Mesenchymal stem cell (in vitro differentiated cells and primary cell): ENCODE measurements at regions not wholly inside any gene's neighbourhood (a gene's known extent, or its start where the extent isn't known, plus 50 kb on each side); places are given as distances from the start of the nearest gene placed in this dataset.

Experiments
- DNase-seq: peaks from one replicate; pipeline ENCODE4 v3.0.0-alpha.2; 2013
- H2AFZ ChIP-seq: one replicate; pipeline ENCODE4 v1.6.1; 2013; ENCODE audit warnings: low read depth, mild to moderate bottlenecking, control low read depth, inconsistent platforms, low read length, moderate library complexity
- H2AK5ac ChIP-seq: 2 replicates; pipeline ENCODE4 v1.6.1; 2013; ENCODE audit warnings: low read length, moderate library complexity, mild to moderate bottlenecking, inconsistent platforms; ENCODE audit not compliant: severe bottlenecking
- H2BK120ac ChIP-seq: one replicate; pipeline ENCODE4 v1.6.1; 2013; ENCODE audit warnings: low read depth, mild to moderate bottlenecking, inconsistent platforms, low read length, moderate library complexity
- H2BK12ac ChIP-seq, 2 experiments: one replicate each; pipeline ENCODE4 v1.6.1; 2013; ENCODE audit warnings: inconsistent platforms in 2 of 2, low read length in 2 of 2, mild to moderate bottlenecking in 2 of 2, moderate library complexity in 2 of 2, control low read depth in 1 of 2
- H2BK15ac ChIP-seq: one replicate; pipeline ENCODE4 v1.6.1; 2013; ENCODE audit warnings: mild to moderate bottlenecking, low read depth, inconsistent platforms; ENCODE audit not compliant: poor library complexity, severe bottlenecking
- H2BK5ac ChIP-seq: 2 replicates; pipeline ENCODE4 v1.6.1; 2013; ENCODE audit warnings: low read depth, mild to moderate bottlenecking, low read length, control low read depth, inconsistent platforms; ENCODE audit not compliant: poor library complexity, severe bottlenecking
- H3K14ac ChIP-seq, 2 experiments: one replicate each; pipeline ENCODE4 v1.6.1; 2013; ENCODE audit warnings: inconsistent platforms in 2 of 2, low read length in 2 of 2, control low read depth in 1 of 2, mild to moderate bottlenecking in 1 of 2, moderate library complexity in 1 of 2
- H3K18ac ChIP-seq, 2 experiments: one replicate each; pipeline ENCODE4 v1.6.1; 2013; ENCODE audit warnings: inconsistent platforms in 2 of 2, low read length in 2 of 2, control low read depth in 1 of 2, low read depth in 1 of 2, mild to moderate bottlenecking in 1 of 2
- H3K23ac ChIP-seq, 2 experiments: one replicate each; pipeline ENCODE4 v1.6.1; 2013; ENCODE audit warnings: inconsistent platforms in 2 of 2, low read length in 2 of 2, mild to moderate bottlenecking in 2 of 2, moderate library complexity in 2 of 2, control low read depth in 1 of 2
- H3K27ac ChIP-seq: 2 replicates; pipeline ENCODE4 v1.5.1; 2013; ENCODE audit warnings: mild to moderate bottlenecking, moderate library complexity, low read length, control low read depth, inconsistent platforms; ENCODE audit not compliant: poor library complexity, severe bottlenecking
- H3K27me3 ChIP-seq, 2 experiments: 2 replicates each; pipeline versions ENCODE4 v1.6.1 to v1.7.0; 2013; ENCODE audit warnings: low read length in 2 of 2, mild to moderate bottlenecking in 2 of 2, moderate library complexity in 2 of 2, control low read depth in 1 of 2, inconsistent platforms in 1 of 2; ENCODE audit not compliant: control insufficient read depth in 1 of 2, insufficient read depth in 1 of 2
- H3K36me3 ChIP-seq, 2 experiments: 2 replicates each; pipeline versions ENCODE4 v1.6.1 to v1.7.0; 2013; ENCODE audit warnings: low read length in 2 of 2, control low read depth in 1 of 2, inconsistent platforms in 1 of 2, low read depth in 1 of 2, mild to moderate bottlenecking in 1 of 2; ENCODE audit not compliant: insufficient read depth in 2 of 2, control insufficient read depth in 1 of 2
- H3K4ac ChIP-seq, 2 experiments: one replicate each; pipeline ENCODE4 v1.6.1; 2013; ENCODE audit warnings: inconsistent platforms in 2 of 2, low read length in 2 of 2, mild to moderate bottlenecking in 2 of 2, moderate library complexity in 2 of 2, control low read depth in 1 of 2, low read depth in 1 of 2
- H3K4me1 ChIP-seq: 2 replicates; pipeline ENCODE4 v1.6.1; 2013; ENCODE audit warnings: low read depth, low read length, control low read depth; ENCODE audit not compliant: control insufficient read depth, insufficient read depth
- H3K4me2 ChIP-seq: 2 replicates; pipeline ENCODE4 v1.6.1; 2013; ENCODE audit warnings: low read length, mild to moderate bottlenecking, inconsistent platforms; ENCODE audit not compliant: poor library complexity, severe bottlenecking
- H3K4me3 ChIP-seq, 2 experiments: 2 replicates each; pipeline versions ENCODE4 v1.5.1 to v1.7.0; 2013; ENCODE audit warnings: low read length in 2 of 2, mild to moderate bottlenecking in 2 of 2, control low read depth in 1 of 2, low read depth in 1 of 2; ENCODE audit not compliant: insufficient read depth in 1 of 2
- H3K79me1 ChIP-seq: replicated peaks from 2 replicates; pipeline ENCODE4 v1.6.1; 2013; ENCODE audit warnings: mild to moderate bottlenecking, control low read depth, low read length, inconsistent platforms; ENCODE audit not compliant: poor library complexity, severe bottlenecking
- H3K9ac ChIP-seq: 2 replicates; pipeline ENCODE4 v1.7.0; 2013; ENCODE audit warnings: mild to moderate bottlenecking, low read length, moderate library complexity
- H3K9me3 ChIP-seq: 2 replicates; pipeline ENCODE4 v1.7.0; 2013; ENCODE audit warnings: mild to moderate bottlenecking, low read length; ENCODE audit not compliant: control insufficient read depth
- H4K8ac ChIP-seq: one replicate; pipeline ENCODE4 v1.6.1; 2013; ENCODE audit warnings: inconsistent platforms, mild to moderate bottlenecking, low read length, moderate library complexity
- H4K91ac ChIP-seq: one replicate; pipeline ENCODE4 v1.6.1; 2013; ENCODE audit warnings: mild to moderate bottlenecking, low read length, inconsistent platforms
- WGBS: methylation state at CpG from one replicate; pipeline ENCODE4 v1.1.7; 2013; ENCODE audit warnings: mixed read lengths; 5-methylcytosine and 5-hydroxymethylcytosine counted together

GRCh38 chr4:42719257-42719656 is 62.4 kb upstream of the ATP8A1 start:
- Histone ChIP-seq H2AK5ac (no peak overlapping the region), H3K27me3 (no peaks in the 10 kb centered on the region), H3K36me3 (no peaks in the 10 kb centered on the region), H4K8ac (no peak overlapping the region), H3K27ac (no peak overlapping the region), H3K9ac (no peak overlapping the region), H2BK120ac (no peak overlapping the region), H2AFZ (no peak overlapping the region), H2BK15ac (no peak overlapping the region), H2BK12ac (no peak overlapping the region), H3K4me2 (no peak overlapping the region), H3K18ac (no peak overlapping the region), H3K79me1 (no peaks in the 10 kb centered on the region), H3K4me3 (no peak overlapping the region), H3K4me1 (no peaks in the 10 kb centered on the region), H3K14ac (no peak overlapping the region), H3K4ac (no peak overlapping the region), H4K91ac (no peak overlapping the region), H2BK5ac (no peak overlapping the region), H3K23ac (no peak overlapping the region), H3K9me3 (no peaks in the 10 kb centered on the region)
- no CpG with 5 or more reads among the region's 1 CpG for WGBS
- no peak for DNase-seq

DNA sequence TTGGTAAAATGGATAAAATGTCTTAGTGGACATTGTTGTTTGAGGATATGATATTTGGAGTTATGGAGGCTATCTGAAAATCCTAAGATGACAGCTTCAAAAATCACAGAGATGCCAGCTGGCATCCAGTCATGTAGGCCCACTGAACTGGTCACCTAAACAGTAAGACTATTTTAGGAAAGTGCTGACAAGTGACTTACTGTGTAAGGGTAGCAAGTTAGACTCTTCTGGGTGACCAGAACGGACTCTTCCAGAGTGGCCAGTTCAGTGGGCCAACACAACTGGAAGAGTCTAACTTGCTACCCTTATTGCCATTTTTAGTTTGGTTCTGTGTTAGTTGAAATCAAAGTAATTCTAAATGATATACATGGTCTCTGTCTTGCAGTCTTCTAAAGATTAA is 61.4 kb upstream of the ATP8A1 start:
- no peak overlapping the region for H4K91ac ChIP-seq

DNA sequence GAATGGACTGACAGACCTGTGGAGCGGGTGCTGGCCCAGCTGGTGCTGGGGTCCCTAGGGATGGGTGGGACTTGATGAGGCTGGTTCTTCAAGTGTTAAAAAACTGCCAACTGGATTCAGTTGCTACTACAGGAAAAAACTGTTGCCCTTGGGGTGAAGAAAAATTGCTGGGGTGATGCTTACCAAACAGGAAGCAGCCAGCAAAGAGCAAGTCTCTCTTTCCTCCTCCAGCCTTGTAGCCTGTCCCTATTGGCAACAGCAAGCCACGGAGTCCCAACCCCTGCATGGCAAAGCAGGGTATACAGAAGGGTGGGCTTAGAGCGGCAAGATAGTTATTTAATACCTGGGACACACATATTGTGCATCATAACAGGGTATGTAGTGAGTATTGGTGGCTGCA is 60.1 kb upstream of the ATP8A1 start:
- Histone ChIP-seq H2BK12ac (no peak overlapping the region), H2BK5ac (no peak overlapping the region), H3K4me1 (no peaks in the 10 kb centered on the region), H2BK15ac (no peak overlapping the region), H3K27me3 (peaks cover 0 to 3% of the 10 kb centered on the region in 2 experiments), H4K8ac (no peak overlapping the region), H3K79me1 (no peaks in the 10 kb centered on the region), H3K4me3 (no peak overlapping the region), H3K9me3 (no peaks in the 10 kb centered on the region), H3K4ac (no peak overlapping the region), H3K9ac (no peak overlapping the region), H3K36me3 (no peaks in the 10 kb centered on the region), H3K18ac (no peak overlapping the region), H2AFZ (no peak overlapping the region), H3K4me2 (no peak overlapping the region), H3K27ac (no peak overlapping the region), H2BK120ac (no peak overlapping the region), H2AK5ac (no peak overlapping the region), H3K23ac (no peak overlapping the region), H3K14ac (no peak overlapping the region), H4K91ac (no peak overlapping the region)
- DNase-seq, result no peak
- 50% methylated on average over 3 of the region's 3 CpGs for WGBS

More for the DNA sequence above, 61.4 kb upstream of the ATP8A1 start:
- no peak overlapping the region for H2AFZ ChIP-seq
- 75% methylated on average over 1 of the region's 1 CpG for WGBS
- no peak overlapping the region for H2AK5ac ChIP-seq
- no peak overlapping the region for H3K4me3 ChIP-seq
- H3K9ac ChIP-seq, result no peak overlapping the region
- no peak overlapping the region for H2BK15ac ChIP-seq
- no peaks in the 10 kb centered on the region for H3K4me1 ChIP-seq
- no peak overlapping the region for H3K4me2 ChIP-seq
- H2BK5ac ChIP-seq, result no peak overlapping the region
- H3K79me1 ChIP-seq, result no peaks in the 10 kb centered on the region
- H2BK120ac ChIP-seq, result no peak overlapping the region
- no peak overlapping the region for H3K23ac ChIP-seq
- no peak for DNase-seq
- H3K18ac ChIP-seq, result no peak overlapping the region
- no peak overlapping the region for H2BK12ac ChIP-seq
- H3K36me3 ChIP-seq, result no peaks in the 10 kb centered on the region
- no peak overlapping the region for H3K27ac ChIP-seq
- no peaks in the 10 kb centered on the region for H3K27me3 ChIP-seq
- H3K4ac ChIP-seq, result no peak overlapping the region
- H4K8ac ChIP-seq, result no peak overlapping the region
- no peak overlapping the region for H3K14ac ChIP-seq
- no peaks in the 10 kb centered on the region for H3K9me3 ChIP-seq

GRCh38 chr4:42715807-42716482 is 59.0 kb upstream of the ATP8A1 start:
- no peak overlapping the region for H2AFZ ChIP-seq
- no peak overlapping the region for H4K8ac ChIP-seq
- no peak overlapping the region for H2BK5ac ChIP-seq
- H3K23ac ChIP-seq, result no peak overlapping the region
- no peak overlapping the region for H3K4me3 ChIP-seq
- H3K4me2 ChIP-seq, result no peak overlapping the region
- H2BK120ac ChIP-seq, result no peak overlapping the region
- no peak overlapping the region for H4K91ac ChIP-seq
- H2BK12ac ChIP-seq, result no peak overlapping the region
- no peak overlapping the region for H3K9ac ChIP-seq
- no peak overlapping the region for H3K27ac ChIP-seq
- H3K14ac ChIP-seq, result no peak overlapping the region
- no peaks in the 10 kb centered on the region for H3K36me3 ChIP-seq
- no peak for DNase-seq
- H3K79me1 ChIP-seq, result no peaks in the 10 kb centered on the region
- WGBS, result 98% methylated on average over 6 of the region's 6 CpGs
- no peak overlapping the region for H2AK5ac ChIP-seq
- peaks cover 0 to 3% of the 10 kb centered on the region in 2 experiments for H3K27me3 ChIP-seq
- H3K4me1 ChIP-seq, result no peaks in the 10 kb centered on the region
- H3K9me3 ChIP-seq, result no peaks in the 10 kb centered on the region
- no peak overlapping the region for H2BK15ac ChIP-seq
- no peak overlapping the region for H3K18ac ChIP-seq
- H3K4ac ChIP-seq, result no peak overlapping the region
